Vagina (tissue), 2 donors: ENCODE measurements at regions not wholly inside any gene's neighbourhood (a gene's known extent, or its start where the extent isn't known, plus 50 kb on each side); places are given as distances from the start of the nearest gene placed in this dataset.

Experiments
- DNase-seq, 2 donors: peaks; one replicate each; pipeline ENCODE4 v3.0.0-alpha.2; 2017; ENCODE audit errors: extremely low spot score in 2 of 2
- H3K27ac ChIP-seq: fragments of 200-600 bp; sonication (generic); one replicate; pipeline ENCODE4 v1.5.1; 2019
- H3K27me3 ChIP-seq: fragments of 200-600 bp; sonication (generic); one replicate; pipeline ENCODE4 v1.5.1; 2019
- H3K36me3 ChIP-seq, 2 donors: fragments of 200-600 bp; sonication (generic); one replicate each; pipeline ENCODE4 v1.5.1; 2017 to 2019
- H3K4me1 ChIP-seq: fragments of 200-600 bp; sonication (generic); one replicate; pipeline ENCODE4 v1.5.1; 2019
- H3K4me3 ChIP-seq, 2 donors: fragments of 200-600 bp; sonication (generic); 1 replicate in 1 of 2; 2 replicates in 1 of 2; pipeline ENCODE4 v1.5.1; 2016 to 2019
- H3K9me3 ChIP-seq: fragments of 200-600 bp; sonication (generic); one replicate; pipeline ENCODE4 v1.5.1; 2019
- CTCF ChIP-seq, 3 experiments: fragments of 450-650 bp in 2 of 3; fragments of 200-600 bp in 1 of 3; sonication (generic) in 1 of 3; IDR thresholded peaks; one replicate each; pipeline ENCODE4 v1.5.1; 2017 to 2019; ENCODE audit warnings: antibody characterized with exemption in 3 of 3, mild to moderate bottlenecking in 2 of 3, moderate library complexity in 2 of 3
- POLR2A ChIP-seq, 2 donors: fragments of 450-650 bp; IDR thresholded peaks; one replicate each; pipeline ENCODE4 v1.6.1; 2017; ENCODE audit warnings: antibody characterized with exemption in 2 of 2, mild to moderate bottlenecking in 2 of 2, moderate library complexity in 2 of 2
- POLR2AphosphoS5 ChIP-seq, 2 donors: sonication (generic); formaldehyde crosslinking; IDR thresholded peaks; one replicate each; pipeline ENCODE4 v1.9.0; 2017; ENCODE audit warnings: antibody characterized with exemption in 2 of 2, mild to moderate bottlenecking in 2 of 2, low read depth in 1 of 2; ENCODE audit not compliant: insufficient read depth in 1 of 2
- intact Hi-C: fragments of 100-400 bp; cut with DNase I; formaldehyde crosslinking; loops from one replicate; pipeline ENCODE4 v1.15.1; 2023

- Histone ChIP-seq H3K4me3 (no peak overlapping the region), H3K4me1 (peaks cover 15% of the 10 kb centered on the region), H3K27ac (peak overlapping the region; percentile 12), H3K9me3 (no peaks in the 10 kb centered on the region), H3K27me3 (no peaks in the 10 kb centered on the region), H3K36me3 (no peaks in the 10 kb centered on the region)
- TF ChIP-seq CTCF (IDR thresholded peaks at IDR 0.05) (no peak), POLR2AphosphoS5 (IDR thresholded peaks at IDR 0.05; ENCODE audit: insufficient read depth in 1 of 2, low read depth in 1 of 2) (no peak), POLR2A (IDR thresholded peaks at IDR 0.05) (no peak)
- intact Hi-C loops: no loop called here
- no peak for DNase-seq
These were observed 185.3 kb downstream of the PCSK1 start for GRCh38 chr5:96247708-96248107.

- Histone ChIP-seq H3K27me3 (no peaks in the 10 kb centered on the region), H3K4me1 (peaks cover 15% of the 10 kb centered on the region), H3K9me3 (no peaks in the 10 kb centered on the region), H3K27ac (peak overlapping the region; percentile 12), H3K4me3 (no peak overlapping the region), H3K36me3 (no peaks in the 10 kb centered on the region)
- intact Hi-C loops: no loop called here
- DNase-seq: no peak
- TF ChIP-seq CTCF (IDR thresholded peaks at IDR 0.05) (no peak), POLR2AphosphoS5 (IDR thresholded peaks at IDR 0.05; ENCODE audit: insufficient read depth in 1 of 2, low read depth in 1 of 2) (peak in 1 of 2 donors; percentile 75)
These were observed 185.8 kb downstream of the PCSK1 start for GRCh38 chr5:96247097-96247701.

- peaks cover 15% of the 10 kb centered on the region for H3K4me1 ChIP-seq
- H3K27me3 ChIP-seq: no peaks in the 10 kb centered on the region
- no peak for TF ChIP-seq CTCF (IDR thresholded peaks at IDR 0.05)
- TF ChIP-seq POLR2AphosphoS5 (IDR thresholded peaks at IDR 0.05; ENCODE audit: insufficient read depth in 1 of 2, low read depth in 1 of 2): no peak
- TF ChIP-seq POLR2A (IDR thresholded peaks at IDR 0.05): no peak
- no peak for DNase-seq
- no peak overlapping the region for H3K27ac ChIP-seq
- no peaks in the 10 kb centered on the region for H3K36me3 ChIP-seq
- intact Hi-C loops: no loop called here
- H3K9me3 ChIP-seq: no peaks in the 10 kb centered on the region
- H3K4me3 ChIP-seq: no peak overlapping the region
These were observed 187.6 kb downstream of the PCSK1 start for GRCh38 chr5:96245140-96246091.

- Histone ChIP-seq H3K36me3 (no peaks in the 10 kb centered on the region), H3K9me3 (no peaks in the 10 kb centered on the region), H3K27me3 (no peaks in the 10 kb centered on the region), H3K4me3 (no peak overlapping the region), H3K4me1 (peaks cover 15% of the 10 kb centered on the region), H3K27ac (no peak overlapping the region)
- intact Hi-C loops: no loop called here
- TF ChIP-seq POLR2AphosphoS5 (IDR thresholded peaks at IDR 0.05; ENCODE audit: insufficient read depth in 1 of 2, low read depth in 1 of 2) (no peak), CTCF (IDR thresholded peaks at IDR 0.05) (no peak), POLR2A (IDR thresholded peaks at IDR 0.05) (no peak)
- DNase-seq: no peak
These were observed 188.4 kb downstream of the PCSK1 start for GRCh38 chr5:96244696-96245095.

GRCh38 chr5:96243862-96244261 is 189.2 kb downstream of the PCSK1 start:
- TF ChIP-seq CTCF (IDR thresholded peaks at IDR 0.05): no peak
- no peak for TF ChIP-seq POLR2AphosphoS5 (IDR thresholded peaks at IDR 0.05; ENCODE audit: insufficient read depth in 1 of 2, low read depth in 1 of 2)
- TF ChIP-seq POLR2A (IDR thresholded peaks at IDR 0.05): no peak
- H3K9me3 ChIP-seq: no peaks in the 10 kb centered on the region
- H3K4me1 ChIP-seq: peaks cover 14% of the 10 kb centered on the region
- H3K36me3 ChIP-seq: no peaks in the 10 kb centered on the region
- H3K27ac ChIP-seq: no peak overlapping the region
- no peak overlapping the region for H3K4me3 ChIP-seq
- DNase-seq: no peak
- intact Hi-C loops: no loop called here
- H3K27me3 ChIP-seq: no peaks in the 10 kb centered on the region
